HepG2 (cell line): ENCODE measurements at regions not wholly inside any gene's neighbourhood (a gene's known extent, or its start where the extent isn't known, plus 50 kb on each side); places are given as distances from the start of the nearest gene placed in this dataset.

Source experiments
- ATAC-seq: fragments of 200-7000 bp; cut with Tn5 transposase; 3 replicates; pipeline ENCODE4 v1.9.1; 2020; ENCODE audit warnings: mild to moderate bottlenecking, moderate library complexity
- BruUV-seq: library from RNA; stranded (reverse); fragments of 400-500 nt; replicated peaks from 2 replicates; lab custom pipeline; 2021; lab: Mats Ljungman, UMichigan
- CTCF ChIA-PET: fragments of 300-600 bp; formaldehyde crosslinking; extraction: SDS; loops from one replicate; lab custom pipeline; 2021; ENCODE audit warnings: low total read pairs, inconsistent platforms, low intra/inter-chr PET ratio; lab: Yijun Ruan, JAX
- POLR2A ChIA-PET: fragments of 350-600 bp; sonication (Branson Sonifier 250); formaldehyde crosslinking; loops from one replicate; lab custom pipeline; 2020; ENCODE audit warnings: antibody characterized with exemption, inconsistent platforms; lab: Yijun Ruan, JAX
- DNase-seq: peaks from one replicate; pipeline ENCODE4 v3.0.0-alpha.2; 2015; ENCODE audit warnings: low spot score
- FAIRE-seq: peaks from 3 replicates; lab custom pipeline; 2011; peaks lifted over from hg19 to GRCh38; lab: Jason Lieb, UNC
- H2AFZ ChIP-seq: one replicate; pipeline ENCODE4 v1.6.1; 2011; ENCODE audit warnings: low read length, inconsistent platforms
- H3K27ac ChIP-seq: fragments of 300-600 bp; 3 replicates; pipeline ENCODE4 v1.8.0; 2011; ENCODE audit warnings: mixed run types, mild to moderate bottlenecking, mixed read lengths, low read length, inconsistent platforms; ENCODE audit not compliant: insufficient read depth; ENCODE audit errors: extremely low read length
- H3K27me3 ChIP-seq, 2 experiments: fragments of 200-600 bp in 1 of 2; 2 replicates in 1 of 2; 3 replicates in 1 of 2; pipeline versions ENCODE4 v1.6.0 to v1.8.0; 2011; ENCODE audit warnings: low read length in 2 of 2, mild to moderate bottlenecking in 2 of 2, moderate library complexity in 2 of 2, inconsistent platforms in 1 of 2; ENCODE audit not compliant: insufficient read depth in 2 of 2, control insufficient read depth in 1 of 2
- H3K36me3 ChIP-seq, 2 experiments: fragments of 200-600 bp in 1 of 2; replicated peaks in 1 of 2; 2 replicates in 1 of 2; 3 replicates in 1 of 2; pipeline versions ENCODE4 v1.5.1 to v1.8.0; 2011; ENCODE audit warnings: low read length in 2 of 2, inconsistent platforms in 1 of 2; ENCODE audit not compliant: insufficient read depth in 2 of 2, control insufficient read depth in 1 of 2
- H3K4me1 ChIP-seq: 2 replicates; pipeline ENCODE4 v1.5.1; 2012; ENCODE audit warnings: low read length, inconsistent platforms; ENCODE audit not compliant: insufficient read depth
- H3K4me2 ChIP-seq: 2 replicates; pipeline ENCODE4 v1.6.0; 2011; ENCODE audit warnings: low read depth, low read length, inconsistent platforms
- H3K4me3 ChIP-seq, 3 experiments: fragments of 200-600 bp in 1 of 3; sonication (generic), shearing (Covaris generic) in 1 of 3; replicated peaks in 1 of 3; 2 replicates each; pipeline ENCODE4 v1.5.1; 2011 to 2016; ENCODE audit warnings: low read length in 3 of 3, inconsistent platforms in 2 of 3, low read depth in 2 of 3, mild to moderate bottlenecking in 2 of 3, control low read depth in 1 of 3, mixed read lengths in 1 of 3; ENCODE audit not compliant: insufficient read depth in 1 of 3
- H3K79me2 ChIP-seq: one replicate; pipeline ENCODE4 v1.6.1; 2011; ENCODE audit warnings: low read length, inconsistent platforms; ENCODE audit not compliant: insufficient read depth
- H3K9ac ChIP-seq: 2 replicates; pipeline ENCODE4 v1.6.0; 2011; ENCODE audit warnings: mild to moderate bottlenecking, low read depth, low read length, inconsistent platforms; ENCODE audit not compliant: insufficient read depth
- H3K9me3 ChIP-seq: 2 replicates; pipeline ENCODE4 v1.5.1; 2012; ENCODE audit warnings: mild to moderate bottlenecking, low read length
- H4K20me1 ChIP-seq: 2 replicates; pipeline ENCODE4 v1.6.0; 2011; ENCODE audit warnings: inconsistent platforms, mild to moderate bottlenecking, low read length, moderate library complexity; ENCODE audit not compliant: insufficient read depth
- ATF7 ChIP-seq, 2 experiments: fragments of 450-650 bp in 1 of 2; sonication (generic) in 1 of 2; formaldehyde crosslinking in 1 of 2; IDR thresholded peaks; 2 replicates each; pipeline versions ENCODE4 v1.4.0 to v1.6.1; 2016 to 2020; ENCODE audit warnings: antibody characterized with exemption in 1 of 2, mild to moderate bottlenecking in 1 of 2, missing genetic modification reagents in 1 of 2
- BCLAF1 ChIP-seq: fragments of 450-650 bp; IDR thresholded peaks from 2 replicates; pipeline ENCODE4 v1.6.1; 2017; ENCODE audit warnings: mild to moderate bottlenecking
- CBX5 ChIP-seq: sonication (generic); formaldehyde crosslinking; IDR thresholded peaks from 2 replicates; pipeline ENCODE4 v1.4.0; 2020; ENCODE audit warnings: missing genetic modification reagents, borderline replicate concordance
- CREM ChIP-seq, 2 experiments: sonication (generic) in 1 of 2; formaldehyde crosslinking in 1 of 2; IDR thresholded peaks; 2 replicates each; pipeline versions ENCODE4 v1.4.0 to v1.6.1; 2016 to 2020; ENCODE audit warnings: antibody characterized with exemption in 1 of 2, mild to moderate bottlenecking in 1 of 2, missing genetic modification reagents in 1 of 2
- ELK4 ChIP-seq: sonication (generic); formaldehyde crosslinking; IDR thresholded peaks from 2 replicates; pipeline ENCODE4 v1.9.0; 2021; ENCODE audit warnings: missing genetic modification reagents, borderline replicate concordance
- MED8 ChIP-seq: sonication (generic); formaldehyde crosslinking; IDR thresholded peaks from 2 replicates; pipeline ENCODE4 v1.8.1; 2023; ENCODE audit warnings: mild to moderate bottlenecking, missing genetic modification reagents; ENCODE audit not compliant: insufficient replicate concordance
- MXI1 ChIP-seq: IDR thresholded peaks from 3 replicates; pipeline ENCODE4 v1.6.1; 2012; ENCODE audit warnings: low read depth, low read length, inconsistent platforms, borderline replicate concordance
- NCOR1 ChIP-seq: fragments of 200-600 bp; sonication (generic); IDR thresholded peaks from 2 replicates; pipeline ENCODE4 v1.7.0; 2017; ENCODE audit warnings: antibody characterized with exemption, low read length, borderline replicate concordance
- NFE2 ChIP-seq: sonication (generic); formaldehyde crosslinking; IDR thresholded peaks from 2 replicates; pipeline ENCODE4 v1.4.0; 2020; ENCODE audit warnings: missing genetic modification reagents
- SP2 ChIP-seq: sonication (generic); formaldehyde crosslinking; IDR thresholded peaks from 2 replicates; pipeline ENCODE4 v1.5.1; 2020; ENCODE audit warnings: mild to moderate bottlenecking, missing genetic modification reagents
- STAG1 ChIP-seq: sonication (generic); formaldehyde crosslinking; IDR thresholded peaks from 2 replicates; pipeline ENCODE4 v1.4.0; 2020; ENCODE audit warnings: missing genetic modification reagents
- TEF ChIP-seq: sonication (generic); formaldehyde crosslinking; IDR thresholded peaks from 2 replicates; pipeline ENCODE4 v1.5.0; 2020; ENCODE audit warnings: missing genetic modification reagents
- ZFP90 ChIP-seq: sonication (generic); formaldehyde crosslinking; IDR thresholded peaks from 2 replicates; pipeline ENCODE4 v1.8.0; 2022; ENCODE audit warnings: missing genetic modification reagents, mild to moderate bottlenecking, inconsistent platforms, borderline replicate concordance
- ZNF263 ChIP-seq: sonication (generic); formaldehyde crosslinking; IDR thresholded peaks from 2 replicates; pipeline ENCODE4 v1.4.0; 2020; ENCODE audit warnings: missing genetic modification reagents
- ZNF496 ChIP-seq: sonication (generic); formaldehyde crosslinking; IDR thresholded peaks from 2 replicates; pipeline ENCODE4 v1.8.1; 2023; ENCODE audit warnings: mild to moderate bottlenecking, moderate library complexity, missing genetic modification reagents; ENCODE audit not compliant: insufficient replicate concordance
- ZNF619 ChIP-seq: sonication (generic); formaldehyde crosslinking; IDR thresholded peaks from 2 replicates; pipeline ENCODE4 v1.4.0; 2020; ENCODE audit warnings: mild to moderate bottlenecking, missing genetic modification reagents
- in situ Hi-C: cut with HindIII; loops from 2 replicates; pipeline ENCODE4 v1.10.0; 2017; ENCODE audit warnings: low pct_unique_long_range_greater_than_20kb; ENCODE audit not compliant: extremely low pct_ligation_motif_present
- intact Hi-C: fragments of 100-400 bp; cut with micrococcal nuclease; formaldehyde crosslinking; loops from one replicate; pipeline ENCODE4 v1.10.0; 2022; ENCODE audit not compliant: unreplicated experiment

GRCh38 chr15:61522411-61522810 lies 293.3 kb upstream of the RORA start:
- BruUV-seq = no TSS peak
- ATAC-seq (no peak), FAIRE-seq (no peak), DNase-seq (no peak)
- H4K20me1 ChIP-seq = no peaks in the 10 kb centered on the region
- no peak overlapping the region for H3K27ac ChIP-seq
- no peak overlapping the region for H3K4me3 ChIP-seq
- no peak for TF ChIP-seq ZFP90 (CRISPR knock-in tag)
- no peak for TF ChIP-seq BCLAF1
- TF ChIP-seq ZNF619 (CRISPR knock-in tag) = no peak
- no peak for TF ChIP-seq MXI1
- TF ChIP-seq NFE2 (CRISPR knock-in tag) = no peak
- no peak for TF ChIP-seq ATF7 (IDR thresholded peaks at IDR 0.05)
- TF ChIP-seq ATF7 (CRISPR knock-in tag; IDR thresholded peaks at IDR 0.05) = no peak
- TF ChIP-seq ZNF263 (CRISPR knock-in tag) = no peak
- TF ChIP-seq TEF (CRISPR knock-in tag) = no peak
- TF ChIP-seq MED8 (CRISPR knock-in tag) = no peak
- no peak for TF ChIP-seq CBX5 (CRISPR knock-in tag)
- TF ChIP-seq SP2 = no peak
- no peak for TF ChIP-seq ZNF496 (CRISPR knock-in tag)
- no peak for TF ChIP-seq ELK4 (CRISPR knock-in tag)
- no peak for TF ChIP-seq NCOR1
- no peak for TF ChIP-seq CREM (IDR thresholded peaks at IDR 0.05)
- TF ChIP-seq CREM (CRISPR knock-in tag; IDR thresholded peaks at IDR 0.05) = no peak
- TF ChIP-seq STAG1 (CRISPR knock-in tag) = no peak
- in situ Hi-C loops = no loop called here
- no peaks in the 10 kb centered on the region for H3K36me3 ChIP-seq
- intact Hi-C loops = no loop called here
- H3K9ac ChIP-seq = no peak overlapping the region
- H3K4me1 ChIP-seq = no peaks in the 10 kb centered on the region
- POLR2A ChIA-PET = no interaction called here
- CTCF ChIA-PET = no interaction called here
- no peaks in the 10 kb centered on the region for H3K9me3 ChIP-seq
- no peaks in the 10 kb centered on the region for H3K79me2 ChIP-seq
- H3K4me2 ChIP-seq = no peak overlapping the region
- H2AFZ ChIP-seq = no peak overlapping the region
- peaks cover 0 to 8% of the 10 kb centered on the region in 2 experiments; a peak in 1 of 5 replicates for H3K27me3 ChIP-seq
